Psoas muscle (tissue), 7 donors: ENCODE measurements at regions not wholly inside any gene's neighbourhood (a gene's known extent, or its start where the extent isn't known, plus 50 kb on each side); places are given as distances from the start of the nearest gene placed in this dataset.

Experiments
- ATAC-seq, 4 donors: fragments of 200-7000 bp; cut with Tn5 transposase; one replicate each; pipeline ENCODE4 v1.9.1; 2020; ENCODE audit warnings: moderate library complexity in 3 of 4, mild to moderate bottlenecking in 2 of 4
- DNase-seq, 2 donors: peaks; one replicate each; pipeline ENCODE4 v3.0.0-alpha.2; 2020
- H3K27ac ChIP-seq: fragments of 200-600 bp; one replicate; pipeline ENCODE4 v1.8.0; 2022
- H3K27me3 ChIP-seq, 3 donors: fragments of 200-600 bp in 1 of 3; one replicate each; pipeline versions ENCODE4 v1.6.1 to v1.8.0; 2013 to 2022; ENCODE audit warnings: low read length in 2 of 3, mild to moderate bottlenecking in 2 of 3, moderate library complexity in 1 of 3; ENCODE audit not compliant: insufficient read depth in 3 of 3
- H3K36me3 ChIP-seq, 2 donors: fragments of 200-600 bp in 1 of 2; one replicate each; pipeline versions ENCODE4 v1.6.1 to v1.8.0; 2013 to 2022; ENCODE audit warnings: low read depth in 1 of 2, mild to moderate bottlenecking in 1 of 2, moderate library complexity in 1 of 2; ENCODE audit not compliant: insufficient read depth in 1 of 2
- H3K4me1 ChIP-seq: fragments of 200-600 bp; one replicate; pipeline ENCODE4 v1.8.0; 2022
- H3K4me3 ChIP-seq: fragments of 200-600 bp; one replicate; pipeline ENCODE4 v1.8.0; 2022; ENCODE audit warnings: mild to moderate bottlenecking
- H3K9me3 ChIP-seq: fragments of 200-600 bp; one replicate; pipeline ENCODE4 v1.8.0; 2022
- CTCF ChIP-seq: fragments of 200-600 bp; IDR thresholded peaks from one replicate; pipeline ENCODE4 v1.8.0; 2022; ENCODE audit warnings: antibody characterized with exemption
- WGBS, 3 donors: extraction: QIAGEN DNeasy Blood & Tissue Kit; methylation state at CpG; one replicate each; pipeline versions ENCODE4 v1.1.6 to v1.1.7; 2013; 5-methylcytosine and 5-hydroxymethylcytosine counted together
- intact Hi-C, 2 donors: fragments of 100-400 bp; cut with DNase I; formaldehyde crosslinking; loops; one replicate each; pipeline versions ENCODE4 v1.11.0 to v1.14.2; 2022
- donor health status: healthy with polysubstance abuse.
- donor health status: DM: no; HTN: no; CAD: no; lungs with moderate emphysema.
- donor health status: Bipolar disorder and iron deficiency.
- donor health status: healthy.
- donor health status: DM: yes; HTN: yes; CAD: no.
- donor health status: DM: no; HTN: no; CAD: no.
- donor health status: DM: yes; HTN: yes; CAD: no.

GRCh38 chr2:118562144-118562543 is 285.3 kb downstream of the EN1 start:
- no peaks in the 10 kb centered on the region for H3K36me3 ChIP-seq
- intact Hi-C loops, result no loop called here
- ATAC-seq, result no peak
- H3K27me3 ChIP-seq, result peaks cover 0 to 2% (median 0%) of the 10 kb centered on the region in 3 donors
- H3K4me1 ChIP-seq, result no peaks in the 10 kb centered on the region
- H3K9me3 ChIP-seq, result no peaks in the 10 kb centered on the region
- H3K4me3 ChIP-seq, result no peak overlapping the region
- TF ChIP-seq CTCF, result no peak
- H3K27ac ChIP-seq, result no peak overlapping the region
- 83 to 88% (median 83%) methylated on average over 5 of the region's 5 CpGs for WGBS, 3 donors
- no peak for DNase-seq

DNA sequence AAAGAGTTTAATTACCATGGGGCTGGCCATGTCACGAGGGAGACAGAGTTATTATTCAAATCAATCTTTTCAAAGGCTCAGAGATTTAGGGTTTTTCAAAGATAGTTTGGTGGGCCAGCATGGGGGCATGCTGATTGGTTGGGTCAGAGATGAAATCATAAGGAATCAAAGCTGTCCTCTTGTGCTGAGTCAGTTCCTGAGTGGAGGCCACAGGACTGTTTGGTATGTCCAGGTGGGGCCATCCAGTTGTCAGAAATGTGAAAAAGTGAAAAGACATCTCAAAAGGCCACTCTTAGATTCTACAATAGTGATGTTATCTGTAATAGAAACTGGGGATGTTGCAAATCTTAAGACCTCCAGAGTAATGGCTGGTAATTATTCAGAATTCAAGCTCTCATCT is 288.6 kb downstream of the EN1 start:
- H3K27me3 ChIP-seq, result peaks cover 0 to 2% (median 0%) of the 10 kb centered on the region in 3 donors
- no peaks in the 10 kb centered on the region for H3K4me1 ChIP-seq
- no peaks in the 10 kb centered on the region for H3K36me3 ChIP-seq
- ATAC-seq (no peak), DNase-seq (no peak)
- no peak for TF ChIP-seq CTCF
- H3K4me3 ChIP-seq, result no peak overlapping the region
- intact Hi-C loops, result no loop called here
- H3K9me3 ChIP-seq, result no peaks in the 10 kb centered on the region
- no peak overlapping the region for H3K27ac ChIP-seq
- 69 to 79% (median 71%) methylated on average over 1 of the region's 1 CpG for WGBS, 3 donors

GRCh38 chr2:118557791-118558190 is 289.7 kb downstream of the EN1 start:
- no peak overlapping the region for H3K4me3 ChIP-seq
- DNase-seq (no peak), ATAC-seq (no peak)
- intact Hi-C loops, result no loop called here
- no peaks in the 10 kb centered on the region for H3K36me3 ChIP-seq
- peaks cover 0 to 2% (median 0%) of the 10 kb centered on the region in 3 donors for H3K27me3 ChIP-seq
- no peaks in the 10 kb centered on the region for H3K9me3 ChIP-seq
- no peak for TF ChIP-seq CTCF
- 78 to 88% (median 81%) methylated on average over 9 of the region's 9 CpGs for WGBS, 3 donors
- H3K4me1 ChIP-seq, result no peaks in the 10 kb centered on the region
- no peak overlapping the region for H3K27ac ChIP-seq

DNA sequence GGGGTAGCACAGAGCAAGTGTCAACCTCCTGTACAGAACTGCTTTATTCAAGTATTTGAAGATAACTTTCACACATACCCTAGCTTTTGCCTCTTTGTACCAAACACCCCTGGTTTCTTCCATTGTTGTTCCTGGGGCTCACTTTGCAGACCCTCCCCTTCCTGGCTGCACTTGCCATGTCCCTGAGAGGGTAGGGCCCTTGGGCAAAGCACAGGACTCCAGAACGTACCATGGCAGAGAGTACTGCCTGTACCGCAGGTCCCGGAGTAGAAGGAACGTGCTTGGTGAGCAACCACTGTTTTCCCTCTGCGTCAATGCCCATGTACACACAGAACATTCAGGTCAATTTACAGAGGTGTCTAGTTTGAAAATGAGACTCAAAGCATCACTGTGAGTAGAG is 290.4 kb downstream of the EN1 start:
- H3K27me3 ChIP-seq, result peaks cover 0 to 2% (median 0%) of the 10 kb centered on the region in 3 donors

More for the DNA sequence above, 290.4 kb downstream of the EN1 start:
- DNase-seq, result no peak
- Histone ChIP-seq H3K27ac (no peak overlapping the region), H3K4me3 (no peak overlapping the region), H3K4me1 (no peaks in the 10 kb centered on the region), H3K9me3 (no peaks in the 10 kb centered on the region), H3K36me3 (no peaks in the 10 kb centered on the region)
- no peak for TF ChIP-seq CTCF
- ATAC-seq, result no peak
- intact Hi-C loops, result no loop called here
- WGBS, 3 donors, result 81 to 91% (median 84%) methylated on average over 5 of the region's 5 CpGs
